Activated CD8-positive, alpha-beta T cell treated with anti-CD3 and anti-CD28 coated beads for 36 hours (primary cell): ENCODE measurements at regions not wholly inside any gene's neighbourhood (a gene's known extent, or its start where the extent isn't known, plus 50 kb on each side); places are given as distances from the start of the nearest gene placed in this dataset.
"Not testable (repeated sequence)": the region's sequence is repeated elsewhere in the genome, so short reads cannot be mapped to it uniquely, and the experiment has no call there.

Source experiments
- ATAC-seq: fragments of 200-7000 bp; cut with Tn5 transposase; one replicate; pipeline ENCODE4 v1.10.0; 2021; ENCODE audit warnings: mild to moderate bottlenecking, moderate library complexity
- CTCF ChIA-PET: fragments of 350-600 bp; sonication (Branson Sonifier 250); formaldehyde crosslinking; loops from one replicate; lab custom pipeline; 2021; ENCODE audit warnings: antibody characterized with exemption; lab: Charles Lee
- POLR2A ChIA-PET: fragments of 350-600 bp; sonication (Branson Sonifier 250); formaldehyde crosslinking; loops from one replicate; lab custom pipeline; 2021; ENCODE audit warnings: antibody characterized with exemption; lab: Charles Lee
- DNase-seq: peaks from one replicate; pipeline ENCODE4 v3.0.0-alpha.2; 2020
- H3K27ac Mint-ChIP-seq: one replicate; pipeline ENCODE4 v1.8.0; 2021; ENCODE audit warnings: mild to moderate bottlenecking, mixed read lengths
- H3K27me3 Mint-ChIP-seq: one replicate; pipeline ENCODE4 v1.8.0; 2021; ENCODE audit warnings: mixed read lengths
- H3K36me3 Mint-ChIP-seq: one replicate; pipeline ENCODE4 v1.8.0; 2021; ENCODE audit warnings: low read depth, mixed read lengths
- H3K4me1 Mint-ChIP-seq: one replicate; pipeline ENCODE4 v1.8.0; 2021; ENCODE audit warnings: low read depth, mixed read lengths
- H3K4me3 Mint-ChIP-seq: one replicate; pipeline ENCODE4 v1.8.0; 2021; ENCODE audit warnings: mild to moderate bottlenecking, moderate library complexity, mixed read lengths
- H3K9me3 Mint-ChIP-seq: one replicate; pipeline ENCODE4 v1.8.0; 2021; ENCODE audit warnings: mixed read lengths
- intact Hi-C: fragments of 100-400 bp; cut with micrococcal nuclease; formaldehyde crosslinking; loops from one replicate; pipeline ENCODE4 v1.10.0; 2022
- TF ChIP-seq, protein P1 (sequence below): fragments of 200-600 bp; IDR thresholded peaks from one replicate; pipeline ENCODE4 v1.8.0; 2022; ENCODE audit warnings: antibody characterized with exemption, mild to moderate bottlenecking

GRCh38 chr5:63398346-63398745 is 563.9 kb downstream of the HTR1A start:
- intact Hi-C loops = no loop called here
- Mint-ChIP-seq H3K4me1 (no peaks in the 10 kb centered on the region), H3K4me3 (no peak overlapping the region), H3K27me3 (no peaks in the 10 kb centered on the region), H3K36me3 (no peaks in the 10 kb centered on the region), H3K27ac (no peak overlapping the region), H3K9me3 (no peaks in the 10 kb centered on the region)
- no peak for DNase-seq
- no peak for ATAC-seq
- ChIA-PET CTCF (no interaction called here), POLR2A (no interaction called here)
- TF ChIP-seq, protein P1, sequence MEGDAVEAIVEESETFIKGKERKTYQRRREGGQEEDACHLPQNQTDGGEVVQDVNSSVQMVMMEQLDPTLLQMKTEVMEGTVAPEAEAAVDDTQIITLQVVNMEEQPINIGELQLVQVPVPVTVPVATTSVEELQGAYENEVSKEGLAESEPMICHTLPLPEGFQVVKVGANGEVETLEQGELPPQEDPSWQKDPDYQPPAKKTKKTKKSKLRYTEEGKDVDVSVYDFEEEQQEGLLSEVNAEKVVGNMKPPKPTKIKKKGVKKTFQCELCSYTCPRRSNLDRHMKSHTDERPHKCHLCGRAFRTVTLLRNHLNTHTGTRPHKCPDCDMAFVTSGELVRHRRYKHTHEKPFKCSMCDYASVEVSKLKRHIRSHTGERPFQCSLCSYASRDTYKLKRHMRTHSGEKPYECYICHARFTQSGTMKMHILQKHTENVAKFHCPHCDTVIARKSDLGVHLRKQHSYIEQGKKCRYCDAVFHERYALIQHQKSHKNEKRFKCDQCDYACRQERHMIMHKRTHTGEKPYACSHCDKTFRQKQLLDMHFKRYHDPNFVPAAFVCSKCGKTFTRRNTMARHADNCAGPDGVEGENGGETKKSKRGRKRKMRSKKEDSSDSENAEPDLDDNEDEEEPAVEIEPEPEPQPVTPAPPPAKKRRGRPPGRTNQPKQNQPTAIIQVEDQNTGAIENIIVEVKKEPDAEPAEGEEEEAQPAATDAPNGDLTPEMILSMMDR = no peak

DNA sequence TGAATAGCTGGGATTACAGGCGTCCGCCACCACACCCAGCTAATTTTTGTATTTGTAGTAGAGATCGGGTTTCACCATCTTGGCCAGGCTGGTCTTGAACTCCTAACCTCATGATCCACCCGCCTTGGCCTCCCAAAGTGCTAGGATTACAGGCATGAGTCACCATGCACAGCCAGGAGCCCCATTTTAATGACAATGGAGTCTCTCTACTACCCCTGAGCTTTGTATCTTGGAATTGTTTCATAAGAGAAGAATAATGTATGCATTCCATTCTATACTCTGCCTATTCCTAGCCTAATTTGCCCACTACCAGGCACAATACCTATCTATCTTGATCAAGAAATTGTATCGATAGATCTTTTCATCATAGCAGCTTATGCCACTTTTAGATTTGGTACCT is 574.1 kb downstream of the HTR1A start:
- H3K27me3 Mint-ChIP-seq, H3K9me3 Mint-ChIP-seq, H3K4me3 Mint-ChIP-seq, H3K4me1 Mint-ChIP-seq, H3K27ac Mint-ChIP-seq, DNase-seq, ATAC-seq, H3K36me3 Mint-ChIP-seq, POLR2A ChIA-PET, intact Hi-C loops: not testable (repeated sequence)
- CTCF ChIA-PET = interaction anchor here (1.4 kb wide), 1 partner anchor 13 kb away, joined by 5 read pairs; no protein-coding TSS in a partner anchor

DNA sequence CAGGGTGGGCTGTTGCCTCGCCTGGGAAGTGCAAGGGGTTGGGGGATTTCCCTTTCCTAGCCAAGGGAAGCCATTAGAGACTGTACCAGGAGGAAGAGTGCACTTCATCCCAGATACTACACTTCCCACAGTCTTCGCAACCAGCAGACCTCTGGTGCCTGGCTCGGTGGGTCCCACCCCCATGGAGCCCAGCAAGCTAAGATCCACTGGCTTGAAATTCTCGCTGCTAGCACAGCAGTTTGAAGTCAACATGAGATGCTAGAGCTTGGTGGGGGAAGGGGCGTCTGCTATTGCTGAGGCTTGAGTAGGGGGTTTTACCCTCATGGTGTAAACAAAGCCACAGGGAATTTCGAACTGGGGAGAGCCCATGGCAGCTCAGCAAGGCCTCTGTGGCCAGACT is 586.4 kb downstream of the HTR1A start:
- H3K27me3 Mint-ChIP-seq = no peaks in the 10 kb centered on the region
- ATAC-seq (no peak), DNase-seq (no peak)
- no peaks in the 10 kb centered on the region for H3K4me1 Mint-ChIP-seq
- TF ChIP-seq, protein P1 = no peak
- no peaks in the 10 kb centered on the region for H3K36me3 Mint-ChIP-seq
- ChIA-PET CTCF (no interaction called here), POLR2A (no interaction called here)
- peaks cover 6% of the 10 kb centered on the region for H3K9me3 Mint-ChIP-seq
- no peak overlapping the region for H3K4me3 Mint-ChIP-seq
- no peak overlapping the region for H3K27ac Mint-ChIP-seq
- intact Hi-C loops = no loop called here

DNA sequence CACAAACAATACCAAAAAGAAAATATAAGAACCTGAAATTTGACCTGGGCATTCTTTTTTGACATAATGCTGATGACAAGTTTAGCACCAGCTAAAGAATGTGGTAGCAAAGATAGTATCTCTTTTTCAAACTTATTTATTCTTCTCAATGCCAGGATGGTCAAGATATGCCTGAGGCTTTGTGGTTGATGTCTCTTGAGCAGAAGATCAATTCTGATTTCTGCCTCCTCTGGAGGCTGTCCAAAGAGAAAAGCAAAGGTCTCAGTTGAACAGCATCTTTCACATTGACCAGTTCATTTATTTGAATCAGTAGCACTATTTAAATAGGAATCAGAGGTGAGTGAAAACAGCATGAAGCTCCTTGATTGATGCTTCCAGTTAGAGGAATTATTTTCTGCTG is 588.2 kb downstream of the HTR1A start:
- Mint-ChIP-seq H3K36me3 (no peaks in the 10 kb centered on the region), H3K9me3 (peaks cover 3% of the 10 kb centered on the region), H3K27me3 (no peaks in the 10 kb centered on the region), H3K4me1 (no peaks in the 10 kb centered on the region), H3K27ac (no peak overlapping the region), H3K4me3 (no peak overlapping the region)
- no peak for ATAC-seq
- ChIA-PET POLR2A (no interaction called here), CTCF (no interaction called here)
- DNase-seq = no peak
- TF ChIP-seq, protein P1 = no peak
- intact Hi-C loops = no loop called here

DNA sequence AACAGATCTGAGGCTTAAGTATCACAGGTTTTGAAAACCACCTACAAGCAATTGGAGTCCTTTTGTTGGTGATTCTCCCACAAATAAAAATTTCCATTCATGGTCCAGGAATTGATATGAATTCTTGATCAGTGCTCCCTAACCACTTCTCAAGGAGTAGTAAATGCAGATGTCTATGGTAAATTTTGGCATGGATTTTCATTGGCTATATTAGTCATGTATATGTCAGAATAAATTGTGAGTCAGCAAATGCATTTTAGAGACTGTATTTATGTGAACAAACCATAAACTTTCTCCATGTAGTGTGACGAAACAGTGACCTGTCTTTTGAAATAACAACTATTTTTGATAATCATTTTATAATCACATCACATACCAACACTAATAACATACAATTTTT is 611.1 kb downstream of the HTR1A start:
- Mint-ChIP-seq H3K9me3 (peaks cover 2% of the 10 kb centered on the region), H3K27ac (no peak overlapping the region), H3K4me3 (no peak overlapping the region), H3K27me3 (no peaks in the 10 kb centered on the region), H3K36me3 (no peaks in the 10 kb centered on the region), H3K4me1 (no peaks in the 10 kb centered on the region)
- ChIA-PET POLR2A (no interaction called here), CTCF (no interaction called here)
- intact Hi-C loops = no loop called here
- TF ChIP-seq, protein P1 = no peak
- ATAC-seq (no peak), DNase-seq (no peak)

DNA sequence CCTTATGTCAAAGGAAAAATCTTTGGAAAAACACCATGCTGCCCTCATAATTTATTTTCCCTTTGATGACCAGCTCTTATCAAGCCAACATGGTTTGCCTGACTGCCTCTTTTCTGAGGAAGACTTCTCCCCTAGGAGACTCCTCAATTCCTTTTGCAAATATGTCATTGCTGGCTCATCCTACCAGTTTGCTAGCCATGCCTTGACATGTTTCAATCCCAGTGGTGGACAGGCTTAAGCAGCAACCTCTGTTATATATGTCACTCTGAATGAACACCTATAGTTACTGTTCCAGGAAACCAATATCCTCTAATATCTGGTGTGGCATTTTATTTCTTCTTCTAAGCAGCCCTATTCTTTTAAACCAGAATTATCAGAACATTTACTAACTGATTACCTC is 615.8 kb downstream of the HTR1A start:
- intact Hi-C loops = no loop called here
- DNase-seq (no peak), ATAC-seq (no peak)
- H3K27me3 Mint-ChIP-seq = no peaks in the 10 kb centered on the region
- no peaks in the 10 kb centered on the region for H3K36me3 Mint-ChIP-seq
- H3K4me3 Mint-ChIP-seq = no peak overlapping the region
- no peaks in the 10 kb centered on the region for H3K4me1 Mint-ChIP-seq
- TF ChIP-seq, protein P1 = no peak
- no peak overlapping the region for H3K27ac Mint-ChIP-seq
- POLR2A ChIA-PET = no interaction called here
- CTCF ChIA-PET = no interaction called here
- peaks cover 6% of the 10 kb centered on the region for H3K9me3 Mint-ChIP-seq
